IMR-90 (cell line): ENCODE measurements at regions not wholly inside any gene's neighbourhood (a gene's known extent, or its start where the extent isn't known, plus 50 kb on each side); places are given as distances from the start of the nearest gene placed in this dataset.

Experiments used
- ATAC-seq: fragments of 200-7000 bp; cut with Tn5 transposase; 2 replicates; pipeline ENCODE4 v1.9.1; 2020; ENCODE audit warnings: low read depth, mild to moderate bottlenecking, moderate library complexity
- BruUV-seq: library from RNA; stranded (reverse); fragments of 400-500 nt; replicated peaks from 2 replicates; lab custom pipeline; 2021; lab: Mats Ljungman, UMichigan
- CTCF ChIA-PET: fragments of 300-600 bp; formaldehyde crosslinking; extraction: SDS; loops from one replicate; lab custom pipeline; 2021; ENCODE audit warnings: antibody characterized with exemption; lab: Yijun Ruan, JAX
- POLR2A ChIA-PET: fragments of 300-600 bp; sonication (Branson Sonifier 250); formaldehyde crosslinking; loops from one replicate; lab custom pipeline; 2022; ENCODE audit warnings: antibody characterized with exemption; ENCODE audit not compliant: unreplicated experiment; lab: Charles Lee
- DNase-seq: peaks from one replicate; pipeline ENCODE4 v3.0.0; 2013
- H2AFZ ChIP-seq: replicated peaks from 2 replicates; pipeline ENCODE3; 2013; ENCODE audit warnings: low read length, mild to moderate bottlenecking; ENCODE audit not compliant: poor library complexity
- H2AK5ac ChIP-seq: 2 replicates; pipeline ENCODE4 v1.6.1; 2013; ENCODE audit warnings: low read depth, low read length, inconsistent platforms
- H2AK9ac ChIP-seq: replicated peaks from 2 replicates; pipeline ENCODE3; 2013; ENCODE audit warnings: mild to moderate bottlenecking, low read depth, low read length, moderate library complexity; ENCODE audit not compliant: poor library complexity
- H2BK120ac ChIP-seq: 2 replicates; pipeline ENCODE4 v1.6.1; 2013; ENCODE audit warnings: low read depth, low read length, inconsistent platforms
- H2BK15ac ChIP-seq: 3 replicates; pipeline ENCODE4 v1.6.1; 2013; ENCODE audit warnings: low read depth, low read length, inconsistent platforms
- H2BK20ac ChIP-seq: 2 replicates; pipeline ENCODE4 v1.6.1; 2013; ENCODE audit warnings: low read depth, mild to moderate bottlenecking, inconsistent platforms, low read length, moderate library complexity
- H2BK5ac ChIP-seq: 2 replicates; pipeline ENCODE4 v1.6.1; 2013; ENCODE audit warnings: mild to moderate bottlenecking, low read depth, low read length, inconsistent platforms; ENCODE audit not compliant: poor library complexity, severe bottlenecking
- H3K14ac ChIP-seq: replicated peaks from 2 replicates; pipeline ENCODE4 v1.6.1; 2013; ENCODE audit warnings: low read depth, low read length, inconsistent platforms
- H3K18ac ChIP-seq: 2 replicates; pipeline ENCODE4 v1.6.1; 2013; ENCODE audit warnings: low read depth, low read length, control low read depth
- H3K23ac ChIP-seq: 2 replicates; pipeline ENCODE4 v1.6.1; 2013; ENCODE audit warnings: low read depth, low read length, inconsistent platforms
- H3K27ac ChIP-seq: 2 replicates; pipeline ENCODE4 v1.5.1; 2013; ENCODE audit warnings: mild to moderate bottlenecking, control low read depth, low read length; ENCODE audit not compliant: insufficient read depth
- H3K27me3 ChIP-seq: 2 replicates; pipeline ENCODE4 v1.6.1; 2013; ENCODE audit warnings: low read length; ENCODE audit not compliant: control insufficient read depth, insufficient read depth
- H3K36me3 ChIP-seq: 2 replicates; pipeline ENCODE4 v1.6.1; 2013; ENCODE audit warnings: low read length, mixed read lengths; ENCODE audit not compliant: control insufficient read depth, insufficient read depth
- H3K4ac ChIP-seq: 2 replicates; pipeline ENCODE4 v1.6.1; 2013; ENCODE audit warnings: low read depth, low read length, inconsistent platforms
- H3K4me1 ChIP-seq: 2 replicates; pipeline ENCODE4 v1.6.1; 2013; ENCODE audit warnings: low read length, mixed read lengths; ENCODE audit not compliant: control insufficient read depth, insufficient read depth
- H3K4me2 ChIP-seq: 2 replicates; pipeline ENCODE4 v1.6.1; 2013; ENCODE audit warnings: low read depth, mild to moderate bottlenecking, control low read depth, low read length, moderate library complexity
- H3K4me3 ChIP-seq: 2 replicates; pipeline ENCODE4 v1.5.1; 2013; ENCODE audit warnings: low read depth, mild to moderate bottlenecking, control low read depth, low read length, moderate library complexity; ENCODE audit not compliant: insufficient read depth
- H3K56ac ChIP-seq: 2 replicates; pipeline ENCODE4 v1.6.1; 2013; ENCODE audit warnings: low read length, inconsistent platforms; ENCODE audit not compliant: insufficient read depth; ENCODE audit errors: extremely low read depth
- H3K79me1 ChIP-seq, 2 experiments: 2 replicates each; pipeline ENCODE4 v1.6.1; 2013; ENCODE audit warnings: low read length in 2 of 2, inconsistent platforms in 1 of 2, low read depth in 1 of 2
- H3K9ac ChIP-seq: 2 replicates; pipeline ENCODE4 v1.6.1; 2013; ENCODE audit warnings: low read depth, low read length, control low read depth
- H3K9me1 ChIP-seq: 2 replicates; pipeline ENCODE4 v1.6.1; 2013; ENCODE audit warnings: low read length, inconsistent platforms; ENCODE audit not compliant: insufficient read depth
- H3K9me3 ChIP-seq: 2 replicates; pipeline ENCODE4 v1.6.1; 2013; ENCODE audit warnings: low read length; ENCODE audit not compliant: control insufficient read depth, insufficient read depth
- H4K20me1 ChIP-seq: 2 replicates; pipeline ENCODE4 v1.6.1; 2013; ENCODE audit warnings: low read length, inconsistent platforms; ENCODE audit not compliant: insufficient read depth
- H4K5ac ChIP-seq: 2 replicates; pipeline ENCODE4 v1.6.1; 2013; ENCODE audit warnings: mild to moderate bottlenecking, low read depth, low read length, control low read depth
- H4K8ac ChIP-seq, 2 experiments: 2 replicates each; pipeline ENCODE4 v1.6.1; 2013; ENCODE audit warnings: low read depth in 2 of 2, low read length in 2 of 2, control low read depth in 1 of 2, inconsistent platforms in 1 of 2
- H4K91ac ChIP-seq: 2 replicates; pipeline ENCODE4 v1.6.1; 2013; ENCODE audit warnings: low read depth, low read length, inconsistent platforms; ENCODE audit not compliant: insufficient read depth
- FOS ChIP-seq: fragments of 150-350 bp; IDR thresholded peaks from 2 replicates; pipeline ENCODE4 v1.6.1; 2016; ENCODE audit warnings: low read depth, low read length
- SMC3 ChIP-seq: fragments of 150-350 bp; IDR thresholded peaks from 2 replicates; pipeline ENCODE4 v1.6.1; 2016; ENCODE audit warnings: low read depth, mild to moderate bottlenecking, antibody characterized with exemption, low read length, moderate library complexity
- WGBS, 2 experiments: methylation state at CpG; one replicate each; pipeline versions ENCODE4 v1.1.5 to v1.1.7; 2013; ENCODE audit warnings: missing lambda C conversion rate in 2 of 2; ENCODE audit not compliant: insufficient read length in 1 of 2; ENCODE audit errors: extremely low coverage in 2 of 2; 5-methylcytosine and 5-hydroxymethylcytosine counted together
- dilution Hi-C: fragments of 300-500 bp; cut with HindIII; formaldehyde crosslinking; loops from one replicate; pipeline ENCODE4 v1.14.3; 2018; ENCODE audit warnings: low sequenced_read_pairs; ENCODE audit not compliant: unreplicated experiment
- in situ Hi-C: fragments of 300-500 bp; cut with MboI; formaldehyde crosslinking; loops from 3 replicates; pipeline ENCODE4 v1.14.3; 2019; ENCODE audit warnings: low sequenced_read_pairs, inconsistent platforms, mixed read lengths
- intact Hi-C: fragments of 100-400 bp; cut with micrococcal nuclease; formaldehyde crosslinking; loops from 2 replicates; pipeline ENCODE4 v1.10.0; 2022

DNA sequence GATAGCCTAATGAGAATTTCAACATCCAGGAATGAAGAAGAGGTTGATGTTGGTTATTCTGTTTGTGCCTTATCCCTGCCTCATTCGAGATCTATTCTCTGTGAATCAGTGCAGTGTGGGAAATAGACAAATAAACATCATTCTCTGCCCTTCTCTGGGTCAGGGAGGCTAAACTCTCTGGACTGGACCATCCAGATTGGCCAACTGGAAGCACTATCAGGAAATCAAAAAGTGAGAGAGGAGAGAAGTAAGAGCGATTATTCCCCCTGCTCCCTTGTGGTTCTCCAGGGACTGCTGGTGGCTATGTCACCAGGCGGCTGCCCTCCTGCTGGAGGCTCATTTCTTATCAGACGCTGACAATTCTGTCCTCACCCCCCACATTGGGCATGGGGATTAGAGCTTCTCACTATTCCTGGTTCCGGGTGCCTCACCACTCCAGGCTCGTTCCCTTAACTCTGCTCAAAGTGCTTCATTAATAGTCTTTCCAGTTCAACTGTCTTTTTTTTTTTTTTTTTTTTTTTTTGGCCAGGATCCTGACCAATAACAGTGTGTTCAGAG is 201.7 kb upstream of the RREB1 start:
- Histone ChIP-seq H3K18ac (no peak overlapping the region), H2BK15ac (no peak overlapping the region), H3K4me3 (no peak overlapping the region), H3K4me1 (no peaks in the 10 kb centered on the region), H3K36me3 (no peaks in the 10 kb centered on the region), H4K20me1 (no peaks in the 10 kb centered on the region), H3K9me1 (no peaks in the 10 kb centered on the region), H3K4me2 (no peak overlapping the region), H4K91ac (no peak overlapping the region), H4K5ac (no peak overlapping the region), H2BK120ac (no peak overlapping the region), H2AFZ (no peak overlapping the region), H3K9me3 (no peaks in the 10 kb centered on the region), H3K27me3 (peaks cover 27% of the 10 kb centered on the region), H3K9ac (no peak overlapping the region), H2AK9ac (no peak overlapping the region), H4K8ac (no peak overlapping the region), H3K23ac (no peak overlapping the region), H2AK5ac (no peak overlapping the region), H2BK20ac (no peak overlapping the region), H3K56ac (no peak overlapping the region), H3K79me1 (no peaks in the 10 kb centered on the region), H3K27ac (no peak overlapping the region), H3K4ac (no peak overlapping the region), H2BK5ac (no peak overlapping the region), H3K14ac (no peak overlapping the region)
- 80% methylated on average over 1 of the region's 6 CpGs; no CpG with 5 or more reads in 1 of the 2 experiments for whole genome bisulfite sequencing, 2 experiments
- DNase-seq (no peak), ATAC-seq (no peak; the same call in 1 of the 2 replicates)
- BruUV-seq, result no TSS peak
- ChIA-PET POLR2A (no interaction called here), CTCF (no interaction called here)
- intact Hi-C loops (no loop called here), dilution Hi-C loops (no loop called here), in situ Hi-C loops (no loop called here)
- no peak for TF ChIP-seq FOS
- TF ChIP-seq SMC3, result no peak
